ENCODE measurements at regions not wholly inside any gene's neighbourhood (a gene's known extent, or its start where the extent isn't known, plus 50 kb on each side); places are given as distances from the start of the nearest gene placed in this dataset.

DNA sequence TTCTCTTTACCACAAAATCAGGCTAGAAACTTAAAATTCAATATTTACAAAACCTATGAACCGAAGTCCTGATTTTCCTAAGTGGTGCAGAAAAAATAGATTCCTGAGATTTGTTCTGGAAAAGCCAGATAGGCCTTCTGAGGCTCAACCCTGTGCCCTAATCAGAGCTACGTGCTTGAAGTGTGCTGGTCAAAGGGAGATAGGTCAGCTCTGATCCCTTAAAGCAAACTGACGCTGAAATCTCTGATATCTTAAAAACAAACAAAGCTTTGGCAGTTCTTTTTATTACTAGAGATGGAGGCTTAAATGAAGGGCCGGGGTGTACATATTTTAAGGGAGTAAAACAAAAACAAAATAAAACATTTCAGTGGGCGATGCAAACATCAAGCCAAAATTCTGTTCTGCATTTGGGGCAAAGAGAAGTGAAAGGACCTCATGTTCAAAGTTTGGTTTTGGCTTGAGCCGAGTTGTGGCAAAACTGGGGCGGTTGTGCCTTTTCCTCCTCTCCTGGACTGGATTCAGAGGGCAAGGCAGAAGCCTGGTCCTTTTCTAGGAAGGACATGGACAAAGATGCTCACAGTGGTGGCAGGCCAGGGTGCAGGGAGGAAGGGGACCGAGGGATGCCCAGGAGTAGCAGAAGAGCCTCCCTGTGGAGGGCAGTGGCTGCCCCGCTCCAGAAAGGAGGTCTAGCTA, 295.0 kb downstream of the CDCA7 start:
- DNase-seq (ENCODE audit: insufficient read length, low spot score): no peak
- TF ChIP-seq, protein P1, sequence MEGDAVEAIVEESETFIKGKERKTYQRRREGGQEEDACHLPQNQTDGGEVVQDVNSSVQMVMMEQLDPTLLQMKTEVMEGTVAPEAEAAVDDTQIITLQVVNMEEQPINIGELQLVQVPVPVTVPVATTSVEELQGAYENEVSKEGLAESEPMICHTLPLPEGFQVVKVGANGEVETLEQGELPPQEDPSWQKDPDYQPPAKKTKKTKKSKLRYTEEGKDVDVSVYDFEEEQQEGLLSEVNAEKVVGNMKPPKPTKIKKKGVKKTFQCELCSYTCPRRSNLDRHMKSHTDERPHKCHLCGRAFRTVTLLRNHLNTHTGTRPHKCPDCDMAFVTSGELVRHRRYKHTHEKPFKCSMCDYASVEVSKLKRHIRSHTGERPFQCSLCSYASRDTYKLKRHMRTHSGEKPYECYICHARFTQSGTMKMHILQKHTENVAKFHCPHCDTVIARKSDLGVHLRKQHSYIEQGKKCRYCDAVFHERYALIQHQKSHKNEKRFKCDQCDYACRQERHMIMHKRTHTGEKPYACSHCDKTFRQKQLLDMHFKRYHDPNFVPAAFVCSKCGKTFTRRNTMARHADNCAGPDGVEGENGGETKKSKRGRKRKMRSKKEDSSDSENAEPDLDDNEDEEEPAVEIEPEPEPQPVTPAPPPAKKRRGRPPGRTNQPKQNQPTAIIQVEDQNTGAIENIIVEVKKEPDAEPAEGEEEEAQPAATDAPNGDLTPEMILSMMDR (IDR thresholded peaks at IDR 0.05; ENCODE audit: insufficient read depth, missing control alignments): no peak
- FAIRE-seq: no peak

DNA sequence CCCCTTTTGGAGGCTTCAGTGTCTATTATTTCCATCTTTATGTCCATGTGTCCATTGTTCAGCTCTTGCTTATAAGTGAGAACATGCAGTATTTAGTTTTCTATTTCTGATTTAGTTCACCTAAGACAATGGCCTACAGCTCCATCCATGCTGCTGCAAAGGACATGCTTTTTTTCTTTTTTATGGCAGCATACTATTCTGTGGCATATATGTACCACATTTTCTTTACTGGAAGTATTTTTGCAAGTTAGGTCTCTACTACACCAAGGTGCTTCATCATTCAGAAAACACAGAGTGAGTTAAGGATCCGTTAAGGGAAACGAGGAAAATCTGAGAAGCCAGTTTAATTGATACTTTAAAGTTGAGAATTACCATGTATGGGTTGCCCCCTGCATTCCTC, 297.2 kb downstream of the CDCA7 start:
- TF ChIP-seq, protein P1 (IDR thresholded peaks at IDR 0.05; ENCODE audit: insufficient read depth, missing control alignments): no peak
- FAIRE-seq: no peak
- no peak for DNase-seq (ENCODE audit: insufficient read length, low spot score)

DNA sequence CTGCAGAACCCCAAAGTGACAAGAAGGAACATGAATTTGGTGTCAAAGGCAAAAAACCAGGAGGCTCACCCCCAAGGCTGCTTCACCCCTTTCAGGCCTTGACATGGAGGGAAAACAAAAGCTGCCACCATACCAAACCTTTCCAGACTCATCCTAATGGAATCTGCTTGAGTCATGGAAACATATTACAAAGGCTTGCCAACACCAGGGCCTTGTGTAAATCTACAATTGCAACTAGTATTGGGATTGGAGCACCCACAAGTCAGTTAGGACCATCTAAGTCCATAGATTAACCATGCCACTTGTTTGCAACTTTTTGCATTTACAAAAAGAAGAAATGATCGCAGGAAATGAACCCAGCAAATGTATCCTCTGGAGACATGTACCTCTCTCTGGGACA, 297.6 kb downstream of the CDCA7 start:
- TF ChIP-seq, protein P1 (IDR thresholded peaks at IDR 0.05; ENCODE audit: insufficient read depth, missing control alignments): no peak
- DNase-seq (ENCODE audit: insufficient read length, low spot score) (no peak), FAIRE-seq (no peak)

DNA sequence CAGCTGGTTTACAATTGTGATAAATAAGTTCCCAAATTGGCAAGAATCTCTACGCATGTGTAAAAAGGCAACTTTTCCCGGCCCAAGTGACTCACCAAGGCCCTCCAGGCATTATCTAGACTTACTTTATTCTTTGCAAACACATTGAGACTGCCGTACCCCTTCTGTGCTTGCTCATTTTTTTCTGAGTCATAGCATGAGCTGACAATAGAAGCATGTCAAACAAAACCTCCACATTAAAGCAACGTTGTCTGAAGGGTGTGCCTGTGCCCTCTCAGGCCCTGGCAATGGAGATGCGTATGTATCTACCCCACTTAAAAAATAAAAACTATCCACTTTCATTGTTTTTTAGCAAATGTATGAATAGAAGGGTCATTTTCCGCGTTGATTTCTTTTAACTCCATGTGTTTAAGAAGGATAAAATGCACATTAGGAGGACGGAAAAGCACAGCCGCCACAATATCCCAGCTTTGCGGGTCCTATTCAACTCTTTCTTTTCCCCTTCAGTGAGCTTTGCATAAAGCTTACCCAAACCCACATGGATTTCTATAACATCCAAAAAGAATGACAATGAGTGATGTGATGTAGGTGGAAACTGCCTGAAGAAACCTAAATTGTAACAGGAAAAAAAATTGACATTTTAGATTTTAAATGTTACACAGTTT, 298.2 kb downstream of the CDCA7 start:
- DNase-seq (ENCODE audit: insufficient read length, low spot score) (no peak), FAIRE-seq (no peak)
- TF ChIP-seq, protein P1 (IDR thresholded peaks at IDR 0.05; ENCODE audit: insufficient read depth, missing control alignments): no peak

DNA sequence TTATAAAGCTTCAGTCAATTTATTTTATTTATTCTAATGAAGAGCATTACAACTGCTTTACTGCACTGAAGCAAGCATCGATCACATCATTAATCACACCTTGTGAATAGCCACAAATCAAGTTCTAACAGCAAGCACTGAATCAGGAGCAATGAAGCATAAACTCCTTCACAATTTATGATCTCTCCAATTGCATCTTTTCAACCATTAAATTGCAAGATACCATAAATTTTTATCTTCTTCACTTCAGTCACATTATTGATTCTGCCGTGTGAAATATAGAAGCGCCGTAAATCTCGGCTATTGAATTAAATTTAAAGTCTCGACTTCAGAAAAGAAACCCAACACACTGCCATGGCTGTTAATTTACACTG, 298.7 kb downstream of the CDCA7 start:
- DNase-seq (ENCODE audit: insufficient read length, low spot score) (no peak), FAIRE-seq (no peak)
- TF ChIP-seq, protein P1 (IDR thresholded peaks at IDR 0.05; ENCODE audit: insufficient read depth, missing control alignments): no peak

DNA sequence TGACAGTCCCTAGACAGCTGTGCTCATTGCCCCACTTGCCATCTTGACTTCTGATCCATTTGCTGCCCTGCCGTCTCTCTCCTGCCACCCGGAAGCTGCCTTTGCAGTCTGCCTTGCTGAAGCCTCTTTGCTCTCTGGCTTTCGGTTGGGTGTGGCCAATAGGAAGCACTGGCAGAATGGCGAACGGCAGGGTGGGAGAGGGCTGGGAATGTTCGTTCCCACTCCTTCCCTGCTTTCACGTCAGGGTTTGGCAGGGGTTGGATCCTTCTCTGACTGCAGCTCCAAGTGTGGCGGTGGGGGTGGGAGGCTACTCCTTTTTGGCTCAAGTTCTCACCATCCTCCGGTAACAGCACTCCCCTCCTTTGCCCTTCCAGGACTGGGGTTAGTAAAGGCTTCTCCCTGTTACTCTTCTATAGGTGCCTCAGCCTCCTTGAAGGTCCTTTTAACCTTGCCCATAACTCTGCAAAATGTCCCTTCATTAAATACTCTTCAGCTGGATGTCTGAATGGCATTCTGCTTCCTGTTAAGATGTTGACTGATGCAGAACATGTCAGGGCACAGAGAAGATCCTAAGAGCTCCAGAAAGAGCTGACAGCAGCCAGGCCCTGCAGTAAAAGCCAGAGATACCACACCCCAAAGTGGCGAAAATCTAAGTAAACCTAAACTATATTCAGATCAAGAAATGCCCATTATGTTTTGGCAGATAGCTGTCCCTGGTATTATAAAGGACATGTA, 299.7 kb downstream of the CDCA7 start:
- no peak for DNase-seq (ENCODE audit: insufficient read length, low spot score)
- TF ChIP-seq, protein P1 (IDR thresholded peaks at IDR 0.05; ENCODE audit: insufficient read depth, missing control alignments): no peak
- FAIRE-seq: no peak

DNA sequence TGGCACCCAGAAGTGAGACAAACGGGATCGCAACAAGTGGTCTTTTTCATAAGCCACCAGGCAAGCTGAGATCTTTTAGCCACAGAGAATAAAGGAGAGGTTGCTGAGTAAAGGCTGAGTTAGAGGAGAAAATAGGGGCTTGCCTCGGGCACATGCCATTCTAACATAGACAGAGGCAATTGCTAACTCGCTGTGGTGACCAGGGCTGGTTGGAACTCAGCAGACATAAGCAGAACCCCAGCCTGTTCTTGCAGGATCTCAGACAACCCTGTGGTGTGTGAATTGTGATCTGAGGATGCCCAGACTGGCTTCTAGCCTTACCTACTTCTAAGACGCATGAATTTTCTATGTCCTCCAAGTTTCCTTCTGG, 300.2 kb downstream of the CDCA7 start:
- TF ChIP-seq, protein P1 (IDR thresholded peaks at IDR 0.05; ENCODE audit: insufficient read depth, missing control alignments): no peak
- DNase-seq (ENCODE audit: insufficient read length, low spot score) (no peak), FAIRE-seq (no peak)
